HG03342 (cell line): ENCODE measurements at regions not wholly inside any gene's neighbourhood (a gene's known extent, or its start where the extent isn't known, plus 50 kb on each side); places are given as distances from the start of the nearest gene placed in this dataset.
"Not testable (repeated sequence)": the region's sequence is repeated elsewhere in the genome, so short reads cannot be mapped to it uniquely, and the experiment has no call there.

Experiments used
- ATAC-seq: cut with Tn5 transposase; IDR thresholded peaks from one replicate; pipeline ENCODE4 v1.9.1; 2021; ENCODE audit warnings: mild to moderate bottlenecking, moderate library complexity; ENCODE audit not compliant: unreplicated experiment

- ATAC-seq, result no peak
Measured at GRCh38 chr18:78473563-78473962, 506.1 kb upstream of the SALL3 start.

GRCh38 chr18:78477840-78478239, 501.8 kb upstream of the SALL3 start:
- ATAC-seq, result no peak

GRCh38 chr18:78479443-78479842, 500.2 kb upstream of the SALL3 start:
- ATAC-seq, result no peak

- no peak for ATAC-seq
Measured at GRCh38 chr18:78480262-78481054, 499.2 kb upstream of the SALL3 start.

- no peak for ATAC-seq
Measured at GRCh38 chr18:78482378-78482777, 497.2 kb upstream of the SALL3 start.

- no peak for ATAC-seq
Measured at GRCh38 chr18:78487649-78488048, 492.0 kb upstream of the SALL3 start.

- ATAC-seq, result no peak
Measured at GRCh38 chr18:78492064-78492812, 487.4 kb upstream of the SALL3 start.

- ATAC-seq, result no peak
Measured at GRCh38 chr18:78492813-78493371, 486.7 kb upstream of the SALL3 start.

GRCh38 chr18:78493490-78493889, 486.1 kb upstream of the SALL3 start:
- not testable (repeated sequence) for ATAC-seq

- ATAC-seq, result no peak
Measured at GRCh38 chr18:78494204-78495085, 485.2 kb upstream of the SALL3 start.

- no peak for ATAC-seq
Measured at GRCh38 chr18:78495550-78495949, 484.1 kb upstream of the SALL3 start.

- ATAC-seq, result no peak
Measured at GRCh38 chr18:78496079-78496478, 483.5 kb upstream of the SALL3 start.

GRCh38 chr18:78497641-78498040, 482.0 kb upstream of the SALL3 start:
- no peak for ATAC-seq

- ATAC-seq, result no peak
Measured at GRCh38 chr18:78499586-78499985, 480.0 kb upstream of the SALL3 start.

GRCh38 chr18:78501251-78501650, 478.4 kb upstream of the SALL3 start:
- no peak for ATAC-seq

- no peak for ATAC-seq
Measured at GRCh38 chr18:78503129-78503528, 476.5 kb upstream of the SALL3 start.

GRCh38 chr18:78505851-78506461, 473.7 kb upstream of the SALL3 start:
- no peak for ATAC-seq

GRCh38 chr18:78507217-78507616, 472.4 kb upstream of the SALL3 start:
- no peak for ATAC-seq

GRCh38 chr18:78508228-78508824, 471.3 kb upstream of the SALL3 start:
- ATAC-seq, result not testable (repeated sequence)

GRCh38 chr18:78510091-78510490, 469.5 kb upstream of the SALL3 start:
- ATAC-seq, result no peak
